KOPT-K1 (cell line): ENCODE measurements at regions not wholly inside any gene's neighbourhood (a gene's known extent, or its start where the extent isn't known, plus 50 kb on each side); places are given as distances from the start of the nearest gene placed in this dataset.

Experiments used
- H3K27ac ChIP-seq: fragments of 200-600 bp; sonication (generic); 2 replicates; pipeline ENCODE4 v1.5.1; 2016; ENCODE audit warnings: antibody characterized with exemption, mild to moderate bottlenecking, low read depth, low read length; ENCODE audit not compliant: poor library complexity, severe bottlenecking
- H3K36me3 ChIP-seq: fragments of 200-600 bp; sonication (generic); 2 replicates; pipeline ENCODE4 v1.5.1; 2017; ENCODE audit warnings: antibody characterized with exemption, mild to moderate bottlenecking, low read length, moderate library complexity; ENCODE audit not compliant: insufficient read depth
- H3K9me3 ChIP-seq: fragments of 200-600 bp; sonication (generic); 2 replicates; pipeline ENCODE4 v1.5.1; 2017; ENCODE audit warnings: antibody characterized with exemption, low read length, mild to moderate bottlenecking; ENCODE audit not compliant: insufficient read depth, poor library complexity, severe bottlenecking

DNA sequence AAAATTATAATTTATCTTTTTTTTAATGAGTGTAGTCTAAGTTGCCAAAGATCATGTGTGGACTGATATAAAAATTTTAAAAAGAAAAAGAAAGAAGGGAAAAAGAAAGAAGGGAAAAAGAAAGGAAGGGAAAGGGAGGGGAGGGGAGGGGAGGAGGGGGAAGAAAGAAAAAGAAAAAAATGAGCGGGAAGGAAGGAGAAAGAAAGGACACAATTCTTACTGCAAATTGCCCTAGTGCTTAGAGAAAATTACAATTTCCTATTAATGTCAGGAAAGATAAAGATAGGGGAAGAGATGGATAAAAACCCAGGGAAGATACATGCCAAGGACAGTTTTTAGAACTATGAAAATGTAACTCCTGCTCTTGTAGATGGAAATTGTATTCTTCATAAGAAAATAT lies 789.7 kb upstream of the GRAMD2B start:
- H3K27ac ChIP-seq: no peak overlapping the region
- H3K9me3 ChIP-seq: no peaks in the 10 kb centered on the region
- H3K36me3 ChIP-seq: no peaks in the 10 kb centered on the region

DNA sequence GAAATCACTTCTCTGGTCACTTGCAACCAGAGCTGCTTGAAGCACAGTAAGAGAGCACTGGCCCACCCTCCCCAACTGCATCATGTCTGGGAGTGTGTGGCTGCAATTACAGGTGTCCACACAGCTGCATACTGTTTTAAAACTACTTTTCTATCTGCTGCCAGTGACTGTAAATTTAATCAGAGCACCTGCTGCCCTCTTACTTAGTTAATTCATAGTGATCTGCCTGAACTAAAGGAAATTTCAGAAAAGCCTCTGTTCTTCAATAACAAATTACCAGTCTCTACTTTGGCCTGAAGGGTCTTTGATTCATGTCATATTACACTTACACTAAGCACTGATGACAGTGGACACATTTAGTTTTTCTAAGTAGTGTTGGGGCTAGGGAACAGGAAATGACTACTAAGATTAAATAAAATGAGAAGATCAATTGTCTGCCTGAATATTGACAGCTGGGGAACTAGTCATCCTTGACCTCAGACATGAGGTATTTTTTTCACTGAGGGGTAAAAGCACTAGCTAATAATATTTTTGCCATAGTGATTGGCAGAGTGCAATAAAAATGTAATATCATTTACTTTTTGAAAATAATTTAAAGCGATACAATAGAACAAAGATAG lies 788.9 kb upstream of the GRAMD2B start:
- H3K27ac ChIP-seq: no peak overlapping the region

DNA sequence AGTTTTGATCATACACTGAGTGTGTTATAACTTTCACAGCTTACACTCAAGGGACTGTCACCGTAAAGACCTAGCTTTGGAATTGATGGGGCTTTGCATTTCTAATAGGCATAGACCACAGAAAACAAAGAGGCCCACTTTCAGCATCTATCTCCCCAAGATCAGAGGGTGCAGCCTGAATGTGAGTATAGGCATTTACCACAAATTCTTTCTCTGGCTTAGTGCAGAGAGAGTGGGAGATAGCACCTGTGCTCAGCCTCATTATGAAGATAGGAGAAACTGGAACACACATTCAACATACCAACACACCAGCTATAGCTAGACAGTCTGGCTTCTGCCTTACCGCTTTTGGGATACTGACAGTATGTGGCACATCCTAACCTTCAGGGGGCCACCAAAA lies 783.4 kb upstream of the GRAMD2B start:
- H3K9me3 ChIP-seq: no peaks in the 10 kb centered on the region
- no peaks in the 10 kb centered on the region for H3K36me3 ChIP-seq
- H3K27ac ChIP-seq: no peak overlapping the region

More for the DNA sequence above, 788.9 kb upstream of the GRAMD2B start:
- no peaks in the 10 kb centered on the region for H3K9me3 ChIP-seq
- H3K36me3 ChIP-seq: no peaks in the 10 kb centered on the region

DNA sequence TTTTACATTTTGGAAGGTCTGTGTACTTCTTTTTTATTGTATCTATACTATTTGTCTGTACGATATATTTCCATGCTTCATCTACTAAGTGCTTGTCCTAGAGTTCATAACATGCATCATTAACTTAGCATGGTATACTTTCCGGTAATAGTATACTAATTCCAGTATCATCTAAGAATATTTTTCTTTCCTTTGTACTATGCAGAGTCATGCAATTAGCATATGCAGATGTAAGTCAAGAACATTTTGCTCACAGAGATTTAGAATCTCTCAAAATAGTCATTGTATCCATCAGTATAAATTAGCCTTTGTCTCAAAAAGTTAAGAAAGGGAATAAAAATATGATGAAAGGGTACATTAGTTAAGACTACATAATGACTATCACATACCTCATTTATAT lies 770.4 kb upstream of the GRAMD2B start:
- H3K27ac ChIP-seq: no peak overlapping the region
- no peaks in the 10 kb centered on the region for H3K9me3 ChIP-seq
- no peaks in the 10 kb centered on the region for H3K36me3 ChIP-seq

DNA sequence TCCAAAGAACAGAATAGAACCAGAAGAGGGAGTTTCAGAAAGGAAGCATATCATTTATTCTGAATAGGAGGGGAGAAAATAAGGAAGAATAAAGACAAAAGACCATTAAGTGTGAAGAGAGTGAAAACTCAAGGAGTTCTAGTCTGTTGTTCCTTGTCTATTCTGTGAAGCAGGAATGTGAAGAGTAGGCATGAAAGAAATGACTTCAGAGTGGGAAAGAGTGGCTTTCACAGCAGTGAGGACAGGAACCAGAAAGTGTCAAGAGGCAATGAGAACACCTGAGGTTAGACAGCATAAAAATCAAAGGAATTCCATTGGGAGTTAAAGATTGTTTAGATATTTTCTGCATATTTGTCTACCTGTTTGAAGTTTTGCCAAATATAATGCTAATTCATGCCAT lies 768.8 kb upstream of the GRAMD2B start:
- no peaks in the 10 kb centered on the region for H3K36me3 ChIP-seq

DNA sequence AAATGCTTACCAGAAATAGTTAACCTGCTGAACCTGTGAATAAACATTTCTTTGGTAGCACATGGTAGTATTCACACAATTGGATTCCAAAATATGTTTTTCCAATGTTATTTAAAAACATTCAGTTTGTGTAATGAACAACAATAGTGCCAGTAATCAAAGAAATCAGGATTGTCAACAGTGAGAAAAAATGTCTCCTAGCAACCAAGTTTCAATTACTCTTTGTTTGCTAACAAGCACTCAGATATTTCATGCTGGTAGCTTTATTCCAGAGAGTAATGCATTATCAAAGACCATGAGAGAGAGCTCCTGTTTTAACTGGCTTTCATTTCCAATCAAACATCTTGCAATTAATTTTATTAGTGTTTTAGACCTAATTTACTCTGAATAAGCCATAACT lies 768.1 kb upstream of the GRAMD2B start:
- Histone ChIP-seq H3K9me3 (no peaks in the 10 kb centered on the region), H3K36me3 (no peaks in the 10 kb centered on the region), H3K27ac (no peak overlapping the region)

More for the DNA sequence above, 768.8 kb upstream of the GRAMD2B start:
- no peaks in the 10 kb centered on the region for H3K9me3 ChIP-seq
- H3K27ac ChIP-seq: no peak overlapping the region

DNA sequence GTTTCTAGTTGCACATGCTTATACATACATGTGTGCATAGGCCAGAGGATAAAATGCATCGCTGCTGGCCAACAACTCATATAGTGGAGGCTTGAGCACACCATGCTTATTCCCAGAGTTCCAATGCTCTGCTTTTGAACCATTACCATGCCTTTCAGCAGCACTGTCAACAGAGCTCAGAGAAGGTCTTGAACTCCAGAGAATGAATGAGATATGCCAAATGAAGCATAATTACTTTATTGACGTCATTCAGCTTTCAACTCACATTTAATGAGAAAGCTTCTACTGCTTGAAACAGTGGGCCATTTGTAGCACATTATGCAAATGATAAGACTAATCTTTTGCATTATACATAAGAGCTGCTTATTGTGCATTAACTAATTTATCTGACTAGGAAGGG lies 765.3 kb upstream of the GRAMD2B start:
- no peaks in the 10 kb centered on the region for H3K9me3 ChIP-seq
- H3K36me3 ChIP-seq: no peaks in the 10 kb centered on the region
- H3K27ac ChIP-seq: no peak overlapping the region

DNA sequence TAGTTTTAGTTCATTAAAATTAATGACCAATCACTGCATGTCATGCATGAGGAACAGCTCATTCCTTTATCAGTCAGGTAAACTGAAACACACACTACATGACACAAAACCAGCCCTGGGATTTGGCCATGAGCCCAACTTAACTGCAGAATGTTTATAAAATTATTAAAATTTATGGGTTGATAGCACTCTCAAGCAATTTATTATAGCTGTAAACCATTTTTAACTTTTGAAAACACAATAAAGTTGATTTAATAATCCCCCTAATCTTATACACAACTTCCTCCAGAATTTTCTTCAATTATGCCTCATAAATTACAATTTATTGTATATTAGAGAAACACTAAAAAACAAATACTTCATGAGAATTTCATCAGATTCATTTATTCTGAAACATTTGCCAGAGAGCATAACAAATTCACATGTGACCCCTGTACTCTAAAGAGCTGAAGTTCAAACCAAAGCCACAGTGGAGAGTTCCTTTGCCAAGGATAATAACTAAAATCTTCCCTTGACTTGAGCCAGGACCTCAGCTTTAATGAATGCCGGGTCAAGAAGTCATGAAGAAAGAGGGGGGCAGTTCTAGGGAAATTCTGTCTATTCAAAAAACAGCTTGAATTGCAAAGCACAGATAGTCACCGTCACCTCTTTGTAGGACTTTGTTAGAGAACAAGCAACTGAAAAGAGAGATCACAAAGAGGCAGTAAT lies 763.7 kb upstream of the GRAMD2B start:
- Histone ChIP-seq H3K9me3 (no peaks in the 10 kb centered on the region), H3K27ac (no peak overlapping the region), H3K36me3 (no peaks in the 10 kb centered on the region)

DNA sequence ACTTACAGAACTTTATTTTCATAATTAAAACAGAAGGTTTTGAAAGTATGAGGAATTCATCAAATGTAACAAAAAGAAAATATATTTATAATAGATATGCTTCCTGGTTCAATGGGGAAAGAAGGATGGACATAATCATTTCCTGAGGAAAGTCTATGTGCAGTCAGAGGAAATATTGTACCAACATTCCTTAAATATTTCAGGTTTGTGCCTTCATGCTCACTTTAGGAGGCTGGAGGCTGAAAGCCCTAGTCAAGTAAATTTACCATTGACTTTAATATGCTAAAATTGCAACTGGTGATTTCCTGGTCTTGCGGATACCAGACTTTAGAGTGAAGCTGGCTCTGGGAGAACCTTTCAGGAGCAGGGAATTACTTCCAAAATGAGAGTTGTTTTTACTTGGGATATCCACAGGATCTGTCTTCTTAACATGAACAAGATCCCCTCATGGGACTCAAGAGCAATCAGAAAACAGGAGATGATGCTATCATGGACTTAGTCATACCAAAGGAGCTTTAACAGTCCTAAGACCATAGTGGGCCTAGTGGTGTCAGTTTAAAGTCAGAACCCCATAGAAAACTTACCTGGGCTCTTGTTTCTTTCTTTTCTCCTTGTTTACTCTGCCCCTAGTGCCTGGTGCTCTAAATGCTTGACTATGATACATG lies 762.8 kb upstream of the GRAMD2B start:
- H3K9me3 ChIP-seq: no peaks in the 10 kb centered on the region
- H3K36me3 ChIP-seq: no peaks in the 10 kb centered on the region
- no peak overlapping the region for H3K27ac ChIP-seq

DNA sequence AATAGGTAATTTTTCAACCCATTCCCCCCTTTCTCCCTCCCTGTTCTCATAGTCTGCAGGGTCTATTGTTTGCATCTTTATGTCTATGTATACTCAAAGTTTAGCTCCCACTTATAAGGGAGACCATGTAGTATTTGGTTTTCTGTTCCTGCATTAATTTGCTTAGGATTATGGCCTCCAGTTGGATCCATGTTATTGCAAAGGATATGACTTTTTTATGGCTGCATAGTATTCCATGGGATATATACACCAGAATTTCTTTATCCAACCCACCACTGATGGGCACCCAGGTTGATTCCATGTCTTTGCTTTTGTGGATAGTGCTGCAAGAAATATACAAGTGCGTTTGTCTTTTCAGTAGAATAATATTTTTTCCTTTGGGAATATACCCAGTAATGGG lies 761.6 kb upstream of the GRAMD2B start:
- Histone ChIP-seq H3K36me3 (no peaks in the 10 kb centered on the region), H3K27ac (no peak overlapping the region), H3K9me3 (no peaks in the 10 kb centered on the region)

DNA sequence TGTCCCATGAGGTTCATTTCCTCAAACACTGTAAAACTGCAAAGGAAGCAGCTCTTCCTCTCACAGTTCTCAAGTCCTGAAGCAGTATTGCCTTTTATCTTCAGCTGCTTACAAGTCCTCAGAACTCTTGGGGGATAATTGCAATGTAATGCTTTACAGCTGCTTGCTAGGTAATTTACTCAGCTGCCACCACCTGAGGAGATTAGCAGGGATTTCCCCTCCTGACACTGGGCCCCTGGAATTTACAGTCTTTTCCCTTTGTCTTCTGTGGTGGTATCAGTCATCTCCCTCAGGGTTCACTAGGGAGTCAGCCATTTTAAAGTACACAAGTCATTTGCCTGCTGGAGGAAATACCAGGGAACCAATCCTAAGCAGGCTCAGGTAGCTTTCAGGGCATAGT lies 754.3 kb upstream of the GRAMD2B start:
- no peaks in the 10 kb centered on the region for H3K36me3 ChIP-seq
- no peaks in the 10 kb centered on the region for H3K9me3 ChIP-seq
- H3K27ac ChIP-seq: no peak overlapping the region

DNA sequence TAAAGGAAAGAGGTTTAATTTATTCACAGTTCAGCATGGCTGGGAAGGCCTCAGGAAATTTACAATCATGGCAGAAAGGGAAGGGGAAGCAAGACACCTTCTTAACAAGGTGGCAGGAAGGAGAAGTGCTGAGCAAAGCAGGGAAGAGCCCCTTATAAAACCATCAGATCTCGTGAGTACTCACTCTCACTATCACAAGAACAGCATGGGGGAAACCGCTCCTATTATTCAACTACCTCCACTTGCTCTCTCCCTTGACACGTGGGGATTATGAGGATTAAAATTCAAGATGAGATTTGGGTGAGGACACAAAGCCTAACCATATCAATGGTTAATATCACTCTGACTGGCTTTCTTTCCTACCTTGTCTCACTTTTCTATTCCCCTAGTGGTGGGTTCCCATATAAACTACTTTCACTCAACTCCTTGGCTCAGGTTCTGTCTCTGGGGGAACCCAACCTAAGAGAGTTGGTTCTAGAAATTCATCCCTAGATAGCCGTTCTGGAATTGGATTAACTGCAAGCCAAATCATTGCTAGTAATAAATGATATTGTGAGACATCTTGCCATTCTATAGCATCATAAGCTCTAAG lies 749.8 kb upstream of the GRAMD2B start:
- no peak overlapping the region for H3K27ac ChIP-seq

DNA sequence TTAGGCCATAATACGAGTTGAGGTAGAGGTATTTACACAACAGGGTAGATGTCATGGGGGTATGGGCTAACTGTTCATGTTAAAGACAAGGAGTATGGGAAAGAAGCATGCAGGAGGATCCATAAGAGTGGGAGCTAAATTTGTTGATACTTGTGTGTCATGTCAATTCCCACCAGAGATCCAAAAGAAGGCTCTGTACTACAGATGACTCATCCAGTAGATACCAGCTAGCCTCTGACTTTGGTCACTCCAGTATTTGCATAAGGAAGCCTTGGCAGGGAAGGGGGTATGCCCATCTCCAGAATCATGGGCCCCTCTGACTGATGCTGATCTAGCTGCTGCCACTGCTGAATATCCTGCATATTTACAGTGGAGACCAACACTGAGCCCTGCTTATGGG lies 743.7 kb upstream of the GRAMD2B start:
- no peaks in the 10 kb centered on the region for H3K9me3 ChIP-seq
- H3K36me3 ChIP-seq: no peaks in the 10 kb centered on the region
- H3K27ac ChIP-seq: no peak overlapping the region

More for the DNA sequence above, 749.8 kb upstream of the GRAMD2B start:
- no peaks in the 10 kb centered on the region for H3K9me3 ChIP-seq
- H3K36me3 ChIP-seq: no peaks in the 10 kb centered on the region

DNA sequence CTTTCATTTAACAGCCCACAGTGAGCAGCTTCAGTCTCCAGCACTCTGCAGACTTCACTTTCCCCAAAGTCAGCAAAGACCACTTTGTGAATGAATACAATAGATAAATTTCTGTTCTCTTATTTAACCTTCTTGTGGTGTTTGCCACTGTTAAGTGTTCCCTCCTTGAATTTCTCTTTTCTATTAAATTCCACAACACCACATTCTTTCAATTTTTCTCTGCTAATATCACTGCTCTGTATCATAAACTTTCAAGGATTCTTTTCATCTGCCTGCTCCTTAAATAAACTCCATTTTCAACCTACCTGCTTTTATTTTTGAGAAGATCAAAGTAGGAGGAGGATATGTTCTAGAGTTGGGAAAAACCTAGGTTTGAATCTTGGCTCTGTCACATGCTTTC lies 739.5 kb upstream of the GRAMD2B start:
- no peaks in the 10 kb centered on the region for H3K9me3 ChIP-seq
- no peak overlapping the region for H3K27ac ChIP-seq
- no peaks in the 10 kb centered on the region for H3K36me3 ChIP-seq

DNA sequence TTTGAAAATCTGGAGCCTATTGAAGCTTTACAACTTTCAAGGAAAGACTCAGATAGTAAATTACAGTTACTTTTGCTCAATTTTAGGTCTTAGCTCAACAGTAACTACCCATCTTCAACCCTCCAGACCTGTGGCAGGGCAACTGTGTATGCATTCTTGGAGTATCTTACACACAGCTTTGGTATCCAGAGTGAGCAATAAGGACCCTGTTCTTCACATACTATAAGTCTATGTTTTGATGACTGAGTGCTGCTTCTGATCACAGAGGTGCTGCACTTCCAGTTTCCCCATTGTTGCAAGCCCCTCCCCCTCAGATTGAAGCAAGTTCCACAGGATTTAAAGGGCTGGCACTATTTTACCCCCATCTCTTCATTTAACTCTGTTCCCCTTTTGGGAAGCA lies 737.4 kb upstream of the GRAMD2B start:
- H3K36me3 ChIP-seq: no peaks in the 10 kb centered on the region
- no peak overlapping the region for H3K27ac ChIP-seq
- H3K9me3 ChIP-seq: no peaks in the 10 kb centered on the region
